K562 (cell line): ENCODE measurements at regions not wholly inside any gene's neighbourhood (a gene's known extent, or its start where the extent isn't known, plus 50 kb on each side); places are given as distances from the start of the nearest gene placed in this dataset.

ENCODE experiments used
- ATAC-seq: fragments of 200-7000 bp; cut with Tn5 transposase; 3 replicates; pipeline ENCODE4 v1.9.1; 2020; ENCODE audit warnings: moderate library complexity
- BruUV-seq: library from RNA; stranded (reverse); fragments of 400-500 nt; replicated peaks from 2 replicates; lab custom pipeline; 2021; lab: Mats Ljungman, UMichigan
- CTCF ChIA-PET: fragments of 300-600 bp; formaldehyde crosslinking; extraction: SDS; loops from one replicate; lab custom pipeline; 2021; ENCODE audit warnings: low intra/inter-chr PET ratio; lab: Yijun Ruan, JAX
- POLR2A ChIA-PET: fragments of 300-600, 350-650 bp; sonication (Branson Sonifier 250); formaldehyde crosslinking; extraction: SDS; loops from one replicate; lab custom pipeline; 2021; ENCODE audit warnings: antibody characterized with exemption, inconsistent platforms; lab: Yijun Ruan, JAX
- DNase-seq, 4 experiments: peaks; one replicate each; pipeline versions ENCODE4 v3.0.0 to v3.0.0-alpha.2; 2011 to 2018; ENCODE audit warnings: low spot score in 3 of 4, mixed read lengths in 3 of 4; ENCODE audit errors: extremely low read depth in 1 of 4
- FAIRE-seq: peaks from 2 replicates; lab custom pipeline; 2011; peaks lifted over from hg19 to GRCh38; lab: Jason Lieb, UNC
- H2AFZ ChIP-seq: 2 replicates; pipeline ENCODE4 v1.6.0; 2011; ENCODE audit warnings: low read depth, low read length, control low read depth, inconsistent platforms
- H3K27ac ChIP-seq: fragments of 200-600 bp; 3 replicates; pipeline ENCODE4 v1.8.0; 2011; ENCODE audit warnings: low read depth, mild to moderate bottlenecking, control low read depth, inconsistent platforms, low read length, moderate library complexity, mixed read lengths; ENCODE audit errors: extremely low read depth
- H3K27me3 ChIP-seq, 2 experiments: fragments of 300-600 bp in 1 of 2; 2 replicates in 1 of 2; 3 replicates in 1 of 2; pipeline versions ENCODE4 v1.6.0 to v1.8.0; 2011; ENCODE audit warnings: inconsistent platforms in 2 of 2, low read length in 2 of 2, mild to moderate bottlenecking in 1 of 2, mixed read lengths in 1 of 2, moderate library complexity in 1 of 2; ENCODE audit not compliant: control insufficient read depth in 2 of 2, insufficient read depth in 2 of 2
- H3K36me3 ChIP-seq: fragments of 300-600 bp; 3 replicates; pipeline ENCODE4 v1.8.0; 2011; ENCODE audit warnings: mild to moderate bottlenecking, low read length, inconsistent platforms; ENCODE audit not compliant: control insufficient read depth, insufficient read depth
- H3K4me1 ChIP-seq, 2 experiments: fragments of 200-600 bp in 1 of 2; replicated peaks in 1 of 2; 2 replicates in 1 of 2; 3 replicates in 1 of 2; pipeline versions ENCODE4 v1.5.1 to v1.8.0; 2011; ENCODE audit warnings: inconsistent platforms in 2 of 2, low read length in 2 of 2, mild to moderate bottlenecking in 1 of 2, mixed read lengths in 1 of 2, moderate library complexity in 1 of 2; ENCODE audit not compliant: control insufficient read depth in 2 of 2, insufficient read depth in 2 of 2
- H3K4me2 ChIP-seq: 2 replicates; pipeline ENCODE4 v1.6.1; 2011; ENCODE audit warnings: low read length, control low read depth, inconsistent platforms, mixed read lengths; ENCODE audit not compliant: insufficient read depth
- H3K4me3 ChIP-seq: fragments of 200-600 bp; sonication (generic), shearing (Covaris generic); 2 replicates; pipeline ENCODE4 v1.5.1; 2016; ENCODE audit warnings: control low read depth, inconsistent platforms
- H3K79me2 ChIP-seq: fragments of 200-600 bp; 3 replicates; pipeline ENCODE4 v1.8.0; 2011; ENCODE audit warnings: low read length, inconsistent platforms; ENCODE audit not compliant: control insufficient read depth, insufficient read depth
- H3K9ac ChIP-seq, 2 experiments: 2 replicates each; pipeline versions ENCODE4 v1.6.0 to v1.6.1; 2011; ENCODE audit warnings: low read depth in 2 of 2, low read length in 2 of 2, control low read depth in 1 of 2, inconsistent platforms in 1 of 2, mild to moderate bottlenecking in 1 of 2, mixed read lengths in 1 of 2; ENCODE audit not compliant: insufficient read depth in 1 of 2
- H3K9me1 ChIP-seq: one replicate; pipeline ENCODE4 v1.6.0; 2011; ENCODE audit warnings: inconsistent platforms, mild to moderate bottlenecking, low read length, moderate library complexity; ENCODE audit not compliant: control insufficient read depth, insufficient read depth
- H3K9me3 ChIP-seq: replicated peaks from 2 replicates; pipeline ENCODE4 v1.5.1; 2011; ENCODE audit warnings: low read depth, low read length, inconsistent platforms; ENCODE audit not compliant: control insufficient read depth, insufficient read depth
- H4K20me1 ChIP-seq: replicated peaks from 2 replicates; pipeline ENCODE4 v1.6.1; 2011; ENCODE audit warnings: low read length, inconsistent platforms, mixed read lengths; ENCODE audit not compliant: control insufficient read depth, insufficient read depth
- EGR1 ChIP-seq: fragments of 450-650 bp; conservative IDR thresholded peaks from 2 replicates; pipeline ENCODE4 v1.6.1; 2017; ENCODE audit warnings: mild to moderate bottlenecking
- GABPB1 ChIP-seq: sonication (generic); formaldehyde crosslinking; IDR thresholded peaks from 2 replicates; pipeline ENCODE4 v1.8.0; 2022; ENCODE audit warnings: mild to moderate bottlenecking, missing genetic modification reagents
- HNRNPH1 ChIP-seq: fragments of 200-400 bp; formaldehyde crosslinking; optimal IDR thresholded peaks from 2 replicates; pipeline ENCODE3; 2017; ENCODE audit warnings: low read depth, mild to moderate bottlenecking, low read length, moderate library complexity
- LARP7 ChIP-seq: fragments of 450-650 bp; IDR thresholded peaks from 2 replicates; pipeline ENCODE4 v1.6.1; 2016
- NFXL1 ChIP-seq: fragments of 450-650 bp; formaldehyde crosslinking; IDR thresholded peaks from 2 replicates; pipeline ENCODE4 v1.4.0; 2021; ENCODE audit warnings: mild to moderate bottlenecking
- PML ChIP-seq: IDR thresholded peaks from 2 replicates; pipeline ENCODE4 v1.6.1; 2012; ENCODE audit warnings: low read length, inconsistent platforms
- TBL1XR1 ChIP-seq, 2 experiments: IDR thresholded peaks; 2 replicates each; pipeline ENCODE4 v1.6.1; 2012; ENCODE audit warnings: improper control_type of control experiment in 2 of 2, low read length in 2 of 2, mild to moderate bottlenecking in 1 of 2
- XRCC3 ChIP-seq: fragments of 450-650 bp; IDR thresholded peaks from 2 replicates; pipeline ENCODE4 v1.6.1; 2017; ENCODE audit warnings: mild to moderate bottlenecking, moderate library complexity
- ZBTB33 ChIP-seq: sonication (generic); formaldehyde crosslinking; IDR thresholded peaks from 2 replicates; pipeline ENCODE4 v1.8.1; 2023; ENCODE audit warnings: mild to moderate bottlenecking, missing genetic modification reagents
- ZKSCAN1 ChIP-seq: fragments of 150-350 bp; IDR thresholded peaks from 2 replicates; pipeline ENCODE4 v1.6.1; 2016; ENCODE audit warnings: low read depth, low read length
- ZKSCAN8 ChIP-seq: fragments of 200-800 bp; sonication (Bioruptor generic); IDR thresholded peaks from 2 replicates; pipeline ENCODE4 v1.6.1; 2016; ENCODE audit warnings: missing genetic modification characterization, missing compliant biosample characterization
- ZNF165 ChIP-seq: fragments of 250-450 bp; sonication (Bioruptor Pico); IDR thresholded peaks from 2 replicates; pipeline ENCODE4 v1.4.0; 2020; ENCODE audit warnings: borderline replicate concordance
- WGBS: fragments of 100-300 bp; shearing (Covaris generic); methylation state at CpG from one replicate; pipeline ENCODE4 v1.1.6; 2016; ENCODE audit warnings: low coverage, mixed read lengths; ENCODE audit not compliant: insufficient coverage; ENCODE audit errors: missing lambda C conversion rate; 5-methylcytosine and 5-hydroxymethylcytosine counted together
- in situ Hi-C: fragments of 300-500 bp; cut with MboI; formaldehyde crosslinking; loops from 4 replicates; pipeline ENCODE4 v1.15.0; 2018; ENCODE audit warnings: inconsistent platforms, mixed read lengths
- intact Hi-C: fragments of 100-400 bp; cut with micrococcal nuclease; formaldehyde crosslinking; loops from 2 replicates; pipeline ENCODE4 v1.14.2; 2022
- TF ChIP-seq, protein P1 (sequence below): fragments of 450-650 bp; IDR thresholded peaks from 2 replicates; pipeline ENCODE4 v1.6.1; 2016; ENCODE audit warnings: low read depth
- TF ChIP-seq, protein P2 (sequence below): fragments of 450-650 bp; formaldehyde crosslinking; conservative IDR thresholded peaks from 2 replicates; pipeline ENCODE4 v1.4.0; 2022; ENCODE audit warnings: mild to moderate bottlenecking, missing genetic modification characterization

DNA sequence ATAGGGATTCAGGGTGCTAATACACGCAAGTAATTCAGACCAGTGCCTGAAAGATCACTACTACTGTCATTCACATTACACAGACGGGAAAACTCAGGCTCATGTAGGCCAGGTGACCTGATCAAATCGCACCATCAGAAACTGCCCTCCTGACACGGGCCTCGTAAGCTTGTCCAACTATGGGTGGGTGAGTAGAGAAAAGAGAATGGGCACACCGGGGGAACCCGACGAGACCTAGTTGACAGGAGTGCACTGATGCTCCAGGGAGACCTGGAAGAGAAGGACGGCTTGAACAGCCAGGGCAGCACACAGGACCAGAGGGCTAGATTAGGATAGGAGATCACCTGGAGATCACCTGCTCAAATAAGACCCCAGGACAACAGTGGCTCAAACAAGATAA lies 166.9 kb upstream of the DIO3 start:
- CTCF ChIA-PET = no interaction called here
- no TSS peak for BruUV-seq
- WGBS = 0% methylated on average over 7 of the region's 9 CpGs

More for the DNA sequence above, 166.9 kb upstream of the DIO3 start:
- Histone ChIP-seq H3K79me2 (no peaks in the 10 kb centered on the region), H3K27me3 (peaks cover 0 to 27% of the 10 kb centered on the region in 2 experiments; a peak in 3 of 5 replicates), H3K9me3 (no peaks in the 10 kb centered on the region), H3K4me1 (no peaks in the 10 kb centered on the region), H3K4me3 (no peak overlapping the region), H3K4me2 (no peak overlapping the region), H3K36me3 (no peaks in the 10 kb centered on the region), H3K27ac (no peak overlapping the region), H2AFZ (no peak overlapping the region), H3K9ac (no peak overlapping the region), H3K9me1 (no peaks in the 10 kb centered on the region), H4K20me1 (no peaks in the 10 kb centered on the region)
- DNase-seq = no peak
- in situ Hi-C loops (no loop called here), intact Hi-C loops (no loop called here)
- TF ChIP-seq ZKSCAN8 (CRISPR knock-in tag) = no peak
- TF ChIP-seq ZKSCAN1 = no peak
- no peak for TF ChIP-seq ZBTB33 (CRISPR knock-in tag)
- TF ChIP-seq XRCC3 = no peak
- no peak for TF ChIP-seq PML
- TF ChIP-seq HNRNPH1 = no peak
- TF ChIP-seq, protein P1, sequence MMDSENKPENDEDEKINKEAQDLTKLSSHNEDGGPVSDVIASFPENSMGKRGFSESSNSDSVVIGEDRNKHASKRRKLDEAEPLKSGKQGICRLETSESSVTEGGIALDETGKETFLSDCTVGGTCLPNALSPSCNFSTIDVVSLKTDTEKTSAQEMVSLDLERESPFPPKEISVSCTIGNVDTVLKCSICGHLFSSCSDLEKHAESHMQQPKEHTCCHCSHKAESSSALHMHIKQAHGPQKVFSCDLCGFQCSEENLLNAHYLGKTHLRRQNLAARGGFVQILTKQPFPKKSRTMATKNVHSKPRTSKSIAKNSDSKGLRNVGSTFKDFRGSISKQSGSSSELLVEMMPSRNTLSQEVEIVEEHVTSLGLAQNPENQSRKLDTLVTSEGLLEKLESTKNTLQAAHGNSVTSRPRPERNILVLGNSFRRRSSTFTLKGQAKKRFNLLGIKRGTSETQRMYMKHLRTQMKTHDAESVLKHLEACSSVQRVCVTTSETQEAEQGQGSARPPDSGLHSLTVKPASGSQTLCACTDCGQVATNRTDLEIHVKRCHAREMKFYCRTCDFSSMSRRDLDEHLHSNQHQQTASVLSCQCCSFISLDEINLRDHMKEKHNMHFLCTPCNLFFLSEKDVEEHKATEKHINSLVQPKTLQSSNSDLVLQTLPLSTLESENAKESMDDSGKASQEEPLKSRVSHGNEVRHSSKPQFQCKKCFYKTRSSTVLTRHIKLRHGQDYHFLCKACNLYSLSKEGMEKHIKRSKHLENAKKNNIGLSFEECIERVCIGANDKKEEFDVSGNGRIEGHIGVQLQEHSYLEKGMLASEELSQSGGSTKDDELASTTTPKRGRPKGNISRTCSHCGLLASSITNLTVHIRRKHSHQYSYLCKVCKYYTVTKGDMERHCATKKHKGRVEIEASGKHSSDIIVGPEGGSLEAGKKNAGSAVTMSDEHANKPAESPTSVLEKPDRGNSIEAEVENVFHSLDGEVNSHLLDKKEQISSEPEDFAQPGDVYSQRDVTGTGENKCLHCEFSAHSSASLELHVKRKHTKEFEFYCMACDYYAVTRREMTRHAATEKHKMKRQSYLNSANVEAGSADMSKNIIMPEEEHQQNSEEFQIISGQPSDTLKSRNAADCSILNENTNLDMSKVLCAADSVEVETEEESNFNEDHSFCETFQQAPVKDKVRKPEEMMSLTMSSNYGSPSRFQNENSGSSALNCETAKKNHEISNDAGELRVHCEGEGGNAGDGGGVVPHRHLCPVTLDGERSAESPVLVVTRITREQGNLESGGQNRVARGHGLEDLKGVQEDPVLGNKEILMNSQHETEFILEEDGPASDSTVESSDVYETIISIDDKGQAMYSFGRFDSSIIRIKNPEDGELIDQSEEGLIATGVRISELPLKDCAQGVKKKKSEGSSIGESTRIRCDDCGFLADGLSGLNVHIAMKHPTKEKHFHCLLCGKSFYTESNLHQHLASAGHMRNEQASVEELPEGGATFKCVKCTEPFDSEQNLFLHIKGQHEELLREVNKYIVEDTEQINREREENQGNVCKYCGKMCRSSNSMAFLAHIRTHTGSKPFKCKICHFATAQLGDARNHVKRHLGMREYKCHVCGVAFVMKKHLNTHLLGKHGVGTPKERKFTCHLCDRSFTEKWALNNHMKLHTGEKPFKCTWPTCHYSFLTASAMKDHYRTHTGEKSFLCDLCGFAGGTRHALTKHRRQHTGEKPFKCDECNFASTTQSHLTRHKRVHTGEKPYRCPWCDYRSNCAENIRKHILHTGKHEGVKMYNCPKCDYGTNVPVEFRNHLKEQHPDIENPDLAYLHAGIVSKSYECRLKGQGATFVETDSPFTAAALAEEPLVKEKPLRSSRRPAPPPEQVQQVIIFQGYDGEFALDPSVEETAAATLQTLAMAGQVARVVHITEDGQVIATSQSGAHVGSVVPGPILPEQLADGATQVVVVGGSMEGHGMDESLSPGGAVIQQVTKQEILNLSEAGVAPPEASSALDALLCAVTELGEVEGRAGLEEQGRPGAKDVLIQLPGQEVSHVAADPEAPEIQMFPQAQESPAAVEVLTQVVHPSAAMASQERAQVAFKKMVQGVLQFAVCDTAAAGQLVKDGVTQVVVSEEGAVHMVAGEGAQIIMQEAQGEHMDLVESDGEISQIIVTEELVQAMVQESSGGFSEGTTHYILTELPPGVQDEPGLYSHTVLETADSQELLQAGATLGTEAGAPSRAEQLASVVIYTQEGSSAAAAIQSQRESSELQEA = no peak
- TF ChIP-seq, protein P2, sequence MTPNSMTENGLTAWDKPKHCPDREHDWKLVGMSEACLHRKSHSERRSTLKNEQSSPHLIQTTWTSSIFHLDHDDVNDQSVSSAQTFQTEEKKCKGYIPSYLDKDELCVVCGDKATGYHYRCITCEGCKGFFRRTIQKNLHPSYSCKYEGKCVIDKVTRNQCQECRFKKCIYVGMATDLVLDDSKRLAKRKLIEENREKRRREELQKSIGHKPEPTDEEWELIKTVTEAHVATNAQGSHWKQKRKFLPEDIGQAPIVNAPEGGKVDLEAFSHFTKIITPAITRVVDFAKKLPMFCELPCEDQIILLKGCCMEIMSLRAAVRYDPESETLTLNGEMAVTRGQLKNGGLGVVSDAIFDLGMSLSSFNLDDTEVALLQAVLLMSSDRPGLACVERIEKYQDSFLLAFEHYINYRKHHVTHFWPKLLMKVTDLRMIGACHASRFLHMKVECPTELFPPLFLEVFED (CRISPR knock-in tag) = no peak
- TF ChIP-seq EGR1 = no peak
- no peak for TF ChIP-seq TBL1XR1 (IDR thresholded peaks at IDR 0.05; ENCODE audit: low read length in 2 of 2)
- no peak for TF ChIP-seq NFXL1 (CRISPR knock-in tag)
- TF ChIP-seq LARP7 = no peak
- TF ChIP-seq GABPB1 (CRISPR knock-in tag) = no peak
- TF ChIP-seq ZNF165 (CRISPR knock-in tag) = no peak
- POLR2A ChIA-PET = no interaction called here
- no peak for FAIRE-seq
- ATAC-seq = no peak
